Trophoblast cell (in vitro differentiated cells and primary cell): ENCODE measurements at regions not wholly inside any gene's neighbourhood (a gene's known extent, or its start where the extent isn't known, plus 50 kb on each side); places are given as distances from the start of the nearest gene placed in this dataset.

Experiments used
- DNase-seq, 2 donors: peaks; one replicate each; pipeline ENCODE4 v3.0.0-alpha.2; 2016
- H2AFZ ChIP-seq: 2 replicates; pipeline ENCODE4 v1.6.1; 2013; ENCODE audit warnings: low read length, moderate library complexity, mild to moderate bottlenecking; ENCODE audit not compliant: insufficient read depth, poor library complexity
- H2AK5ac ChIP-seq: 2 replicates; pipeline ENCODE4 v1.6.1; 2013; ENCODE audit warnings: mild to moderate bottlenecking, low read length
- H2BK120ac ChIP-seq: 2 replicates; pipeline ENCODE4 v1.6.1; 2013; ENCODE audit warnings: low read length, mild to moderate bottlenecking, moderate library complexity; ENCODE audit not compliant: insufficient read depth, poor library complexity
- H2BK12ac ChIP-seq: 2 replicates; pipeline ENCODE4 v1.6.1; 2013; ENCODE audit warnings: mild to moderate bottlenecking, low read length, moderate library complexity
- H2BK5ac ChIP-seq: 2 replicates; pipeline ENCODE4 v1.6.1; 2013; ENCODE audit warnings: low read length, low read depth, moderate library complexity, mild to moderate bottlenecking; ENCODE audit not compliant: poor library complexity
- H3K14ac ChIP-seq: 2 replicates; pipeline ENCODE4 v1.6.1; 2013; ENCODE audit warnings: mild to moderate bottlenecking, low read length
- H3K18ac ChIP-seq: 2 replicates; pipeline ENCODE4 v1.6.1; 2013; ENCODE audit warnings: mild to moderate bottlenecking, low read length
- H3K23ac ChIP-seq: 2 replicates; pipeline ENCODE4 v1.6.1; 2013; ENCODE audit warnings: low read length
- H3K27ac ChIP-seq: 2 replicates; pipeline ENCODE4 v1.5.1; 2013; ENCODE audit warnings: low read depth, mild to moderate bottlenecking, inconsistent platforms, low read length, moderate library complexity
- H3K27me3 ChIP-seq: 2 replicates; pipeline ENCODE4 v1.6.1; 2013; ENCODE audit warnings: inconsistent platforms, mild to moderate bottlenecking, low read length, moderate library complexity; ENCODE audit not compliant: insufficient read depth
- H3K36me3 ChIP-seq, 2 experiments: 1 replicate in 1 of 2; 2 replicates in 1 of 2; pipeline ENCODE4 v1.6.1; 2013; ENCODE audit warnings: low read length in 2 of 2, mild to moderate bottlenecking in 2 of 2, moderate library complexity in 1 of 2; ENCODE audit not compliant: insufficient read depth in 2 of 2, control insufficient read depth in 1 of 2
- H3K4ac ChIP-seq: 2 replicates; pipeline ENCODE4 v1.6.1; 2013; ENCODE audit warnings: low read depth, mild to moderate bottlenecking, low read length, moderate library complexity
- H3K4me1 ChIP-seq, 2 experiments: 1 replicate in 1 of 2; 2 replicates in 1 of 2; pipeline ENCODE4 v1.6.1; 2013; ENCODE audit warnings: low read length in 2 of 2, mild to moderate bottlenecking in 2 of 2, moderate library complexity in 1 of 2; ENCODE audit not compliant: insufficient read depth in 2 of 2, control insufficient read depth in 1 of 2
- H3K4me2 ChIP-seq: 2 replicates; pipeline ENCODE4 v1.6.1; 2013; ENCODE audit warnings: inconsistent platforms, mild to moderate bottlenecking, low read length, moderate library complexity
- H3K4me3 ChIP-seq: 2 replicates; pipeline ENCODE4 v1.5.1; 2013; ENCODE audit warnings: mild to moderate bottlenecking, low read depth, low read length, inconsistent platforms
- H3K79me1 ChIP-seq: one replicate; pipeline ENCODE4 v1.6.1; 2013; ENCODE audit warnings: low read length
- H3K79me2 ChIP-seq: 2 replicates; pipeline ENCODE4 v1.6.1; 2013; ENCODE audit warnings: low read length, mild to moderate bottlenecking; ENCODE audit not compliant: control insufficient read depth, insufficient read depth, poor library complexity
- H3K9ac ChIP-seq: 2 replicates; pipeline ENCODE4 v1.6.1; 2013; ENCODE audit warnings: mild to moderate bottlenecking, low read length
- H3K9me3 ChIP-seq: 2 replicates; pipeline ENCODE4 v1.6.1; 2013; ENCODE audit warnings: low read depth, mild to moderate bottlenecking, control low read depth, inconsistent platforms, low read length; ENCODE audit not compliant: insufficient read depth
- H4K12ac ChIP-seq: 2 replicates; pipeline ENCODE4 v1.6.1; 2013; ENCODE audit warnings: low read depth, mild to moderate bottlenecking, low read length, moderate library complexity
- H4K8ac ChIP-seq: 2 replicates; pipeline ENCODE4 v1.6.1; 2013; ENCODE audit warnings: low read depth, mild to moderate bottlenecking, low read length, moderate library complexity
- H4K91ac ChIP-seq: one replicate; pipeline ENCODE4 v1.6.1; 2013; ENCODE audit warnings: low read depth, mild to moderate bottlenecking, low read length, moderate library complexity
- WGBS: extraction: QIAGEN DNeasy Blood & Tissue Kit; methylation state at CpG from one replicate; pipeline ENCODE4 v1.1.7; 2013; ENCODE audit warnings: missing lambda C conversion rate; ENCODE audit not compliant: insufficient read length, insufficient coverage; ENCODE audit errors: extremely low coverage; 5-methylcytosine and 5-hydroxymethylcytosine counted together

- Histone ChIP-seq H4K8ac (no peak overlapping the region), H4K12ac (no peak overlapping the region), H2AFZ (no peak overlapping the region), H4K91ac (no peak overlapping the region), H2BK5ac (no peak overlapping the region), H3K9me3 (no peaks in the 10 kb centered on the region), H2BK120ac (no peak overlapping the region), H3K4me3 (no peak overlapping the region), H3K18ac (no peak overlapping the region), H3K79me1 (no peaks in the 10 kb centered on the region), H3K14ac (no peak overlapping the region), H3K27ac (no peak overlapping the region), H2AK5ac (no peak overlapping the region), H3K4me2 (no peak overlapping the region), H3K9ac (no peak overlapping the region), H2BK12ac (no peak overlapping the region), H3K27me3 (no peaks in the 10 kb centered on the region), H3K23ac (no peak overlapping the region), H3K79me2 (no peaks in the 10 kb centered on the region), H3K4me1 (peaks cover 0 to 2% of the 10 kb centered on the region in 2 experiments), H3K36me3 (no peaks in the 10 kb centered on the region), H3K4ac (no peak overlapping the region)
- DNase-seq: no peak
- no CpG with 5 or more reads among the region's 2 CpGs for WGBS
Measured at GRCh38 chr1:232859216-232859615, 54.0 kb downstream of the MAP10 start.

- Histone ChIP-seq H2BK120ac (no peak overlapping the region), H4K91ac (no peak overlapping the region), H2BK12ac (no peak overlapping the region), H2AFZ (no peak overlapping the region), H3K27me3 (no peaks in the 10 kb centered on the region), H3K4me1 (peaks cover 0 to 2% of the 10 kb centered on the region in 2 experiments), H3K9ac (no peak overlapping the region), H3K79me1 (no peaks in the 10 kb centered on the region), H3K79me2 (no peaks in the 10 kb centered on the region), H3K18ac (no peak overlapping the region), H2BK5ac (no peak overlapping the region), H4K8ac (no peak overlapping the region), H3K4ac (no peak overlapping the region), H3K23ac (no peak overlapping the region), H3K4me2 (no peak overlapping the region), H3K9me3 (no peaks in the 10 kb centered on the region), H2AK5ac (no peak overlapping the region), H4K12ac (no peak overlapping the region), H3K4me3 (no peak overlapping the region), H3K27ac (no peak overlapping the region), H3K36me3 (no peaks in the 10 kb centered on the region), H3K14ac (no peak overlapping the region)
- DNase-seq: no peak
- whole genome bisulfite sequencing: no CpG with 5 or more reads among the region's 4 CpGs
Measured at GRCh38 chr1:232861107-232861506, 55.9 kb downstream of the MAP10 start.

- H3K79me1 ChIP-seq: no peaks in the 10 kb centered on the region
- no peaks in the 10 kb centered on the region for H3K36me3 ChIP-seq
- H3K14ac ChIP-seq: no peak overlapping the region
- no peak overlapping the region for H3K4me3 ChIP-seq
- H3K9ac ChIP-seq: no peak overlapping the region
- no peaks in the 10 kb centered on the region for H3K27me3 ChIP-seq
- no peak overlapping the region for H3K23ac ChIP-seq
- H2AK5ac ChIP-seq: no peak overlapping the region
- no peak overlapping the region for H2AFZ ChIP-seq
- no peaks in the 10 kb centered on the region for H3K79me2 ChIP-seq
- H4K12ac ChIP-seq: no peak overlapping the region
- no CpG with 5 or more reads among the region's 10 CpGs for WGBS
- H3K4me1 ChIP-seq: peaks cover under 1 to 2% of the 10 kb centered on the region in 2 experiments
- H3K9me3 ChIP-seq: no peaks in the 10 kb centered on the region
- no peak overlapping the region for H3K4ac ChIP-seq
- no peak overlapping the region for H2BK120ac ChIP-seq
- H3K27ac ChIP-seq: no peak overlapping the region
- no peak for DNase-seq
- H4K91ac ChIP-seq: no peak overlapping the region
- no peak overlapping the region for H3K4me2 ChIP-seq
- no peak overlapping the region for H4K8ac ChIP-seq
- H3K18ac ChIP-seq: no peak overlapping the region
- H2BK12ac ChIP-seq: no peak overlapping the region
- H2BK5ac ChIP-seq: no peak overlapping the region
Measured at GRCh38 chr1:232863544-232864275, 58.5 kb downstream of the MAP10 start.

GRCh38 chr1:232865102-232865931 is 60.1 kb downstream of the MAP10 start:
- Histone ChIP-seq H3K79me2 (no peaks in the 10 kb centered on the region), H3K9ac (no peak overlapping the region), H3K79me1 (no peaks in the 10 kb centered on the region), H3K36me3 (no peaks in the 10 kb centered on the region), H3K4ac (no peak overlapping the region), H4K8ac (no peak overlapping the region), H2BK5ac (no peak overlapping the region), H3K27ac (no peak overlapping the region), H3K9me3 (no peaks in the 10 kb centered on the region), H2AFZ (no peak overlapping the region), H3K27me3 (no peaks in the 10 kb centered on the region), H3K18ac (no peak overlapping the region), H3K4me3 (no peak overlapping the region), H3K23ac (no peak overlapping the region), H3K14ac (no peak overlapping the region), H2BK120ac (no peak overlapping the region), H2BK12ac (no peak overlapping the region), H3K4me2 (no peak overlapping the region), H2AK5ac (no peak overlapping the region), H4K91ac (no peak overlapping the region), H4K12ac (no peak overlapping the region), H3K4me1 (peaks cover 2 to 4% of the 10 kb centered on the region in 2 experiments)
- no peak for DNase-seq
- no CpG with 5 or more reads among the region's 9 CpGs for WGBS
